CD14-positive monocyte (primary cell): ENCODE measurements at regions not wholly inside any gene's neighbourhood (a gene's known extent, or its start where the extent isn't known, plus 50 kb on each side); places are given as distances from the start of the nearest gene placed in this dataset.

ENCODE experiments used
- DNase-seq, 3 donors: peaks; one replicate each; pipeline ENCODE4 v3.0.0-alpha.2; 2011 to 2022
- H2AFZ ChIP-seq: 2 replicates; pipeline ENCODE4 v1.6.0; 2012; ENCODE audit warnings: mild to moderate bottlenecking, low read depth, low read length, inconsistent platforms; ENCODE audit not compliant: insufficient read depth, poor library complexity, severe bottlenecking
- H3K27ac ChIP-seq, 2 donors: 1 replicate in 1 of 2; 2 replicates in 1 of 2; pipeline ENCODE4 v1.5.1; 2012 to 2013; ENCODE audit warnings: low read length in 2 of 2, control low read depth in 1 of 2, inconsistent platforms in 1 of 2, low read depth in 1 of 2, mild to moderate bottlenecking in 1 of 2
- H3K27me3 ChIP-seq, 2 donors: one replicate each; pipeline versions ENCODE4 v1.6.0 to v1.6.1; 2011 to 2013; ENCODE audit warnings: low read length in 2 of 2; ENCODE audit not compliant: control insufficient read depth in 2 of 2, insufficient read depth in 2 of 2
- H3K36me3 ChIP-seq, 2 donors: replicated peaks in 1 of 2; 1 replicate in 1 of 2; 2 replicates in 1 of 2; pipeline versions ENCODE4 v1.5.1 to v1.6.1; 2012 to 2013; ENCODE audit warnings: low read length in 2 of 2, control low read depth in 1 of 2, inconsistent platforms in 1 of 2, mild to moderate bottlenecking in 1 of 2; ENCODE audit not compliant: insufficient read depth in 2 of 2, control insufficient read depth in 1 of 2
- H3K4me1 ChIP-seq, 2 donors: 1 replicate in 1 of 2; 2 replicates in 1 of 2; pipeline versions ENCODE4 v1.5.1 to v1.6.1; 2012 to 2013; ENCODE audit warnings: low read length in 2 of 2, control low read depth in 1 of 2, inconsistent platforms in 1 of 2, mild to moderate bottlenecking in 1 of 2, moderate library complexity in 1 of 2; ENCODE audit not compliant: insufficient read depth in 2 of 2, control insufficient read depth in 1 of 2
- H3K4me2 ChIP-seq: replicated peaks from 2 replicates; pipeline ENCODE3; 2012; ENCODE audit warnings: low read length, moderate library complexity, mild to moderate bottlenecking; ENCODE audit not compliant: poor library complexity, severe bottlenecking; ENCODE audit errors: extremely low read depth
- H3K4me3 ChIP-seq, 3 experiments: fragments of 200-600 bp in 1 of 3; sonication (generic) in 1 of 3; replicated peaks in 1 of 3; 1 replicate in 2 of 3; 2 replicates in 1 of 3; pipeline ENCODE4 v1.5.1; 2011 to 2013; ENCODE audit warnings: low read length in 3 of 3, mild to moderate bottlenecking in 3 of 3, control low read depth in 2 of 3, low read depth in 2 of 3, inconsistent platforms in 1 of 3, moderate library complexity in 1 of 3
- H3K79me2 ChIP-seq: 2 replicates; pipeline ENCODE4 v1.6.0; 2012; ENCODE audit warnings: mild to moderate bottlenecking, control low read depth, inconsistent platforms, low read length, moderate library complexity; ENCODE audit not compliant: insufficient read depth
- H3K9ac ChIP-seq: 2 replicates; pipeline ENCODE4 v1.6.0; 2017; ENCODE audit warnings: low read length, mild to moderate bottlenecking; ENCODE audit not compliant: insufficient read depth, poor library complexity, severe bottlenecking
- H3K9me3 ChIP-seq, 2 donors: replicated peaks in 1 of 2; 1 replicate in 1 of 2; 2 replicates in 1 of 2; pipeline versions ENCODE4 v1.5.1 to v1.6.1; 2012 to 2013; ENCODE audit warnings: low read length in 2 of 2, control low read depth in 1 of 2; ENCODE audit not compliant: control insufficient read depth in 1 of 2, insufficient read depth in 1 of 2
- H4K20me1 ChIP-seq: 2 replicates; pipeline ENCODE4 v1.6.0; 2012; ENCODE audit warnings: mild to moderate bottlenecking, low read length, control low read depth, moderate library complexity; ENCODE audit not compliant: insufficient read depth
- H3K27ac Mint-ChIP-seq, 7 donors: one replicate each; pipeline ENCODE4 v1.8.0; 2020; ENCODE audit warnings: mild to moderate bottlenecking in 7 of 7, mixed read lengths in 7 of 7, moderate library complexity in 6 of 7, inconsistent platforms in 2 of 7
- H3K27me3 Mint-ChIP-seq, 3 donors: one replicate each; pipeline ENCODE4 v1.8.0; 2021 to 2022; ENCODE audit warnings: low read depth in 3 of 3, mild to moderate bottlenecking in 3 of 3, mixed read lengths in 3 of 3, moderate library complexity in 3 of 3, inconsistent platforms in 1 of 3
- H3K36me3 Mint-ChIP-seq, 2 donors: one replicate each; pipeline ENCODE4 v1.8.0; 2020; ENCODE audit warnings: mixed read lengths in 2 of 2, inconsistent platforms in 1 of 2, mild to moderate bottlenecking in 1 of 2
- H3K4me1 Mint-ChIP-seq: one replicate; pipeline ENCODE4 v1.8.0; 2020; ENCODE audit warnings: mild to moderate bottlenecking, mixed read lengths
- H3K4me3 Mint-ChIP-seq, 2 donors: one replicate each; pipeline ENCODE4 v1.8.0; 2020; ENCODE audit warnings: mild to moderate bottlenecking in 2 of 2, mixed read lengths in 2 of 2, moderate library complexity in 1 of 2
- H3K9me3 Mint-ChIP-seq, 7 donors: one replicate each; pipeline ENCODE4 v1.8.0; 2020 to 2022; ENCODE audit warnings: mixed read lengths in 7 of 7, mild to moderate bottlenecking in 6 of 7, moderate library complexity in 6 of 7, inconsistent platforms in 2 of 7
- WGBS: methylation state at CpG from one replicate; pipeline ENCODE4 v1.1.5; 2013; ENCODE audit warnings: missing lambda C conversion rate; ENCODE audit not compliant: insufficient coverage; 5-methylcytosine and 5-hydroxymethylcytosine counted together
- intact Hi-C, 2 donors: fragments of 100-400 bp; cut with micrococcal nuclease; formaldehyde crosslinking; loops; one replicate each; pipeline versions ENCODE4 v1.15.0 to v1.15.1; 2023
- TF ChIP-seq, protein P1 (sequence below): fragments of 200-600 bp; IDR thresholded peaks from one replicate; pipeline ENCODE4 v1.8.0; 2022; ENCODE audit warnings: antibody characterized with exemption, mild to moderate bottlenecking

- Histone ChIP-seq H3K4me1 (no peaks in the 10 kb centered on the region), H3K36me3 (no peaks in the 10 kb centered on the region), H3K27ac (no peak overlapping the region), H3K9me3 (peaks cover 3 to 4% of the 10 kb centered on the region in 2 donors), H2AFZ (no peak overlapping the region), H3K9ac (no peak overlapping the region), H3K27me3 (no peaks in the 10 kb centered on the region), H4K20me1 (no peaks in the 10 kb centered on the region), H3K4me2 (no peak overlapping the region), H3K79me2 (no peaks in the 10 kb centered on the region), H3K4me3 (no peak overlapping the region)
- intact Hi-C loops, result no loop called here
- H3K36me3 Mint-ChIP-seq, result no peaks in the 10 kb centered on the region
- no peak for DNase-seq
- no peaks in the 10 kb centered on the region for H3K4me1 Mint-ChIP-seq
- no CpG with 5 or more reads among the region's 3 CpGs for WGBS
- H3K27me3 Mint-ChIP-seq, result no peaks in the 10 kb centered on the region
- TF ChIP-seq, protein P1, sequence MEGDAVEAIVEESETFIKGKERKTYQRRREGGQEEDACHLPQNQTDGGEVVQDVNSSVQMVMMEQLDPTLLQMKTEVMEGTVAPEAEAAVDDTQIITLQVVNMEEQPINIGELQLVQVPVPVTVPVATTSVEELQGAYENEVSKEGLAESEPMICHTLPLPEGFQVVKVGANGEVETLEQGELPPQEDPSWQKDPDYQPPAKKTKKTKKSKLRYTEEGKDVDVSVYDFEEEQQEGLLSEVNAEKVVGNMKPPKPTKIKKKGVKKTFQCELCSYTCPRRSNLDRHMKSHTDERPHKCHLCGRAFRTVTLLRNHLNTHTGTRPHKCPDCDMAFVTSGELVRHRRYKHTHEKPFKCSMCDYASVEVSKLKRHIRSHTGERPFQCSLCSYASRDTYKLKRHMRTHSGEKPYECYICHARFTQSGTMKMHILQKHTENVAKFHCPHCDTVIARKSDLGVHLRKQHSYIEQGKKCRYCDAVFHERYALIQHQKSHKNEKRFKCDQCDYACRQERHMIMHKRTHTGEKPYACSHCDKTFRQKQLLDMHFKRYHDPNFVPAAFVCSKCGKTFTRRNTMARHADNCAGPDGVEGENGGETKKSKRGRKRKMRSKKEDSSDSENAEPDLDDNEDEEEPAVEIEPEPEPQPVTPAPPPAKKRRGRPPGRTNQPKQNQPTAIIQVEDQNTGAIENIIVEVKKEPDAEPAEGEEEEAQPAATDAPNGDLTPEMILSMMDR, result no peak
- H3K27ac Mint-ChIP-seq, result no peak overlapping the region
- no peak overlapping the region for H3K4me3 Mint-ChIP-seq
- H3K9me3 Mint-ChIP-seq, result peaks cover 0 to 7% (median 4%) of the 10 kb centered on the region in 7 donors
Observed at GRCh38 chr3:81022339-81022738, 739.1 kb downstream of the GBE1 start.

DNA sequence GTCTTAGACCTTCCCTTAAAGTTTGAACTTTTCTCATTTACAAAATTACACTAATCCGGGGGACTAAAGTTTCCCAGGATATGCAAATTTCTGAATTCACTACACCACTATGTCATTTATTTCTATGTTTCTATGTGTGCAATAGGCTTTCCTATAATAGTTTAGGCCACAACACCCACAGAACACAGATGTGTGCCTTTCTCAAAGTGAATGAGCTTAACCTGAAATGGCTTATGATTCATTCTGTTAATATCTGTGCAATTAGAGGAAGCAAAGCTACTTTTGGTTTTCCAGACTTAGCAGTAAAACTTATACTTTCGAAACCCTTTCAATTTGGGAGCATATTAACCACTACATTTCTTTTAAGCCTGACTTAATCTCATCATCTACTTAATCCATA lies 748.1 kb downstream of the GBE1 start:
- H3K27ac Mint-ChIP-seq, result no peak overlapping the region

More for the DNA sequence above, 748.1 kb downstream of the GBE1 start:
- Mint-ChIP-seq H3K4me3 (no peak overlapping the region), H3K4me1 (no peaks in the 10 kb centered on the region), H3K27me3 (peaks cover 0 to 3% (median 0%) of the 10 kb centered on the region in 3 donors), H3K36me3 (no peaks in the 10 kb centered on the region), H3K9me3 (peaks cover 2 to 15% (median 10%) of the 10 kb centered on the region in 7 donors)
- Histone ChIP-seq H3K9ac (no peak overlapping the region), H3K27me3 (no peaks in the 10 kb centered on the region), H3K27ac (no peak overlapping the region), H3K4me1 (no peaks in the 10 kb centered on the region), H2AFZ (no peak overlapping the region), H4K20me1 (no peaks in the 10 kb centered on the region), H3K79me2 (no peaks in the 10 kb centered on the region), H3K4me2 (no peak overlapping the region), H3K4me3 (no peak overlapping the region), H3K9me3 (peaks cover 3 to 13% of the 10 kb centered on the region in 2 donors), H3K36me3 (no peaks in the 10 kb centered on the region)
- DNase-seq, result no peak
- intact Hi-C loops, result no loop called here
- 75% methylated on average over 1 of the region's 2 CpGs for WGBS
- TF ChIP-seq, protein P1, result no peak
